NCI-H226 (cell line): ENCODE measurements at regions not wholly inside any gene's neighbourhood (a gene's known extent, or its start where the extent isn't known, plus 50 kb on each side); places are given as distances from the start of the nearest gene placed in this dataset.
A peak's percentile ranks its signal among the peaks of the same experiment; 100 is the strongest.

Experiments
- DNase-seq: peaks from one replicate; pipeline ENCODE4 v3.0.0-alpha.2; 2015

- no peak for DNase-seq
Measured at GRCh38 chr2:37839991-37840390, 85.1 kb upstream of the RMDN2 start.

DNA sequence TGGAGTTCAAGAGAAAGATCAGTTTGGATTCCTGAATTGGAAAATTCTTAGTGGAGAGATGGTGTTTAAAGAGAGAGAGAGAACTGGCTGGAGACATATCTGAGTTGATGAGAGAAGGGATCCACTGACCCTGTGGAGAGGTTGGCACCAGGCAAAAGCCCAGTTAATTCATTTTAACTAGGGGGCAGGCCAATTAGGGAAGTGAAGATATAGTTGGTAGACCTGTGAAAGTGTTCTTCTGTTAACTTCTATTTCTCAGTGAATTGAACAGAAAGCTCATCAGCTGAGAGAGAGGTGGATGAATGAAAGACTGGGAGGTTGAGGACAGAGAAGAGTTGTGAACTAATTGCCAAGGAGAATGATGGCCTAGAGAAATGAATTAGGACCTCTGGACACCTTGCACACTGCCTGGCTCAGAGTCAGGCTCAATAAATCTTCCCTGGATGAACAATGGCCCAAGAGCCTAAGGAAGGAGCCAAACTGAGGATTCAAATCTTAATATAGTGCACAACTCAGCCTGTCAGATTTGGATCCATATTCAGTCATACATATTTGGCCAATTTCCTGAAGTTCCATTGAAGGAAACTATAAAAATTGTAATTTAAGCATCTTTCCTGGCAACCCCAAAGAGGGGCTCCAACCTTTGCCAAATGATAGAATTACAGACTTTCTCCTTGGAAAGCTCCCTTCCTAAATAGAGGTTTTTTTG is 82.2 kb upstream of the RMDN2 start:
- DNase-seq = no peak

DNA sequence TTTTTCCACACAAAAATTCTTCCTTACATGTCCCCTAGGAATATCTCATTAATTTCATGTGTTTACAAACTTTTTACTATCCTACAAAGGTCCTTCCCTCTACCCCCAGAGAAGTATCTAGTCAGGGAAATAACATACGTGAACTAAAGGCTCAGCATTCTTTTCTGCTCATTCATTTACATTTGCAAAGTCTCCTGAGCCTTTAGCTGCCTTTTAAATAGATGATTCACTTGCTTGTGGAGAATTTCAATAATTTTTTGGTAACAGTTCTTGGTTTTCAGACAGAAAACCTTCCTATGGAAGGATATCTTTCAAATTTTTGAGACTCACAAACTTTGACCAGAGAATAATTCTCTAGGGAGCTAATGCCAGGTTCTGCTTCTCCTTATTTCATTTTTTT is 81.5 kb upstream of the RMDN2 start:
- no peak for DNase-seq

DNA sequence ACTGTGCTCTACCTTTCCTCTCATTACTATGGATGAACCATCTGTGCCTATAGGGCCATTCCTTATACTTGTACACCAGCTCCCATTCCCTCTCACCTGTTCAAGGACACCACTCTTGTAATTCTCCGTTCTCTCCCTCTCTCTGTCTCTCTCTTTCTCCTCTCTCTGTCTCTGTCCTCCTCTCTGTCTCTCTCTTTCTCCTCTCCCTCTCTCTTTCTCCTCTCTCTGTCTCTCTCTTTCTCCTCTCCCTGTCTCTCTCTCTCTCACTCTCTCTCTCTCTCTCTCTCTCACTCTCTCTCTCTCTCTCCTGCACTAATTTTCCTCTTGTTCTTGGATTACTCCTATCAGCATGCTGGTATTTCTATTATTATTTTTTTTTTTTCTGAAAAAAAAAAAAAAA is 78.9 kb upstream of the RMDN2 start:
- no peak for DNase-seq

- DNase-seq = no peak
Measured at GRCh38 chr2:37847792-37848191, 77.3 kb upstream of the RMDN2 start.

DNA sequence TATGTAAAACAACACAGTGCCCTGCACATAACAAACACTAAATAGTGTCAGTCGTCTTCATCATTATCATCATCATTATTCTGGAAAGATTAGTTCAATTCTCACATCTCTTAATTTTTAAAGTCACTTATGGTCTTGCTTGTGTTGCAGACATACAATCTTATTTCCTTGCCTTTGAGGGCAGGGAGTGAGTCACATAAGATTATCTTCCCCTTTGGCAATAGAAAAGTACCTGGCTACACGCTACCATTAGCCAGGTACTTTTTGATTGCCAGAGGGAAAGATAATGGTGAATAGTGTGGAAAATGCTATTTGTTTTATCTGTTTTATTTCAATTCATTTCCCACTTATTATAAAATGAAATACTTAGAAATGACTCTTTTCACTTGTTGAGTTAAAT is 76.6 kb upstream of the RMDN2 start:
- DNase-seq = no peak

- DNase-seq = no peak
Measured at GRCh38 chr2:37849911-37850310, 75.2 kb upstream of the RMDN2 start.

- DNase-seq = no peak
Measured at GRCh38 chr2:37851428-37851827, 73.7 kb upstream of the RMDN2 start.

GRCh38 chr2:37851828-37852584 is 73.1 kb upstream of the RMDN2 start:
- no peak for DNase-seq

- DNase-seq = no peak
Measured at GRCh38 chr2:37852585-37853014, 72.5 kb upstream of the RMDN2 start.

DNA sequence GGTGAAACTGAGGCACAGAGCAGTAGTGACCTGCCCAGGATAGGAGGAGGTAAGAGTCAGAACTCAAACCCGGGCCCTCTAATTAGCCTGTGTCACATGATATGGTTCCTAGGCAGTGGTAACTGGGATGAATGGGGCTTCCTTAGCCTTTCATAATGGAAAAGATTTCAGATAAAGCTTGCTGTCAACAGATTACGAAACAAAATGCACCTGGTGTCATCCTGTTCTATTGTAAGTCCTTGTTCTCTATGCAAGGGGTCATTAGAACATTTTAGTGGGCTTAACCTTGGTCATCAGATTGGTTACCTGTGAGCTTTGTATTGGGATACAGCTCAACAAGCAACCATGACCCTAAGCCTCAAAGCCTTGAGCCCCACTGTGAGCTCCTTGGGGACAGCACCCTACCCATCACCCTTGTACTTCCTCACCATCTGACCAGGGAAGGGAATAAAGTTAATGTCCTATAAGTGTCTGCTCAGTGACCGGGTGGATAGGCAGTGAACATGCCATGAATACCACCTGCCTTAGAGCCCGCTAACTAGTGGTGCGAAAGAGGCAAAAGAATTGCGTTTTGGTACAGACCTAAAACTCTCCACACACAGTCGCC is 70.3 kb upstream of the RMDN2 start:
- no peak for DNase-seq

DNA sequence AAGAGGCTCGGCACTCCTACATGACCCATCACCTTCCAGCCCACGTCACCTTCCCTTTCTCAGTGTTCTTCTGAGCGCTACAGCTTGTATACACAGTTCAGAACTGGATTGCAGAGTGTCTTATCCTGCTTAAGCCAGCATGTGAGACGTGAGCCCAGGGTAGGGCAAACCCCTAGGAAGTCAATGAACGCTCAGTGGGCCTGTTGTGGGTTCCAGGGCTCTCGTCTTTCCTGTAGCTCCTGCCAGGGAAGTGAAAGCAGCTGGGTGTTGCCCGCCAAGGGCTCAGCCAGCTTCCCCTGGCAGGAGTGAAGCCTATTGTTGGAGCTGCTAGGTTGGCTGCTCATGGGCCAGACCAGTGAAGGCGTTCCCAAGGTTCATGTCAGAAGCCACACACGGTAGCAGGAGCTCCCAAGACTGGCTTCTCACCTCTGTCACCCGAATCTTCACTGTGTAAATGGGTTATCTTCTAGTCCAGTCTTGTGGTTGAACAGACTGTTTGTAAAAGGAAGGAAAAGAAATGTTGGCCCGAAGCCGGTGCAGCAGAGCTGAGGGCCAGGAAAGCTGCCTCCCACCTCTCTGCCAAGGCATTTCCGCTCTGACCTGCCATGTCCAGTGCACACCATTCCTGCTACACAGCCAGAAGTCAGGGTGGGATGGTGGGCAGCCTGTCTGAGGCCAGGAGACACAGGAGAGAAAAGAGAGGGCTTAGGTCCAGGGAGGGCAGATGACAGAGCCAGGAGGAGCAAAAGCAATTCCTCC is 69.6 kb upstream of the RMDN2 start:
- DNase-seq = peak; percentile 22

GRCh38 chr2:37856101-37856751 is 68.9 kb upstream of the RMDN2 start:
- no peak for DNase-seq

GRCh38 chr2:37857575-37858399 is 67.3 kb upstream of the RMDN2 start:
- no peak for DNase-seq

DNA sequence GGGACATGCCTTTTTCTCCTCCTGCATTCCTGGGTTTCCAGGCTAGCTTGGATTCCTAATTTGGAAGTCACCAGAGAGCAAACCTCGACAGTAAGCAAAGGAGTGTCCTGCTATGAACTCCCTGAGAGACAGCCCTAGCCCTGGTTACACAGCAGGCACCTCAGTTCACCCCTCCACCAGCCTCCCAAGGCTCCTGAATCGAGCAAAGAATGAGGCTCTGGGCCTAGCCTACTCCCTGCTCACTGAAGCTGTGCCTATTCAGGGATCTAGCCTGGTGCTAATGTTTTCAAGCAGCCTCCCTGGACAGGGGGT is 66.7 kb upstream of the RMDN2 start:
- no peak for DNase-seq

DNA sequence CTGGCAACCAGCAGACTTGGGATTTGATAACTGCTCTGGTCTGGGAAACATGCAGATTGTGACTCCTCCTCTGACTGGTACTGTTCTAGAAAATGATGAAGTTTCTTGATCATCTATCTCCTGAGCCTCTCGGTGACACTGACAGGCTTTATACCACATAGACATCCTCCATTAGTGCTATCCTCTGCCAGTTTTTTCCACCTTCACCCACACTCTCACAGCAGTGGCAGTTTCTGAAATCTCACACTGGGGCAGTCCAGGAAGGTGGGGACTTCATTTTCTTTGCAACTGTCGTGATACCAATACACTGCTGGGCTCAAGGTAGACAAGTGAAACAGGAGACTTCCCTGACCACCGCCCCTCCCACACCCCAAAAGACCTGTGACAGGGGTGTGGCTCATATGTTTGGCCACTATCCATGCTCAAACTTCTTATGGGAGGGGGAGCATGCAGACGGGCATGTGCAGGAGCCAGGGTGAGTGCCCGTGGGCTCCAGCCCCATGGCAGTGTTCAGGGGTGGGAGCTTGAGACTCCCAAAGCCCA is 66.3 kb upstream of the RMDN2 start:
- no peak for DNase-seq

DNA sequence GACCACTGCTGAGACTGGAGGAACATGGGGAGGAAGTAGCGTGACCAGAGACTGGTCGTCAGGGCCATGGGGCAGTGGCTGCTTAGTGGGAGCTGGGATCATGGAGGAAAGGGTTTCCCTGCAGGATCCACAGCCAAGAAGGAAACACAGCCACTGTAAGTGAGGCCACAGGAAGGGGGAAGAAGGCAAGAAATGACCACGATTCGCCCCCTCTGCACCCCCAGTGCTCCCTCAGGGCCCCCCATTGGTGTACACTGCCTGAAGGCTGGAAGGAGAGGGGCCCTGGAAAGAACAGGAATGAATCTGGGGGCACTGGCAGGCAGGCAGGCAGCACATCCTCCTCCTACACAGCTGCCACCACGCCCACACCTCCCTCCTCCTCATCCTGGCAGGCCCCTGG is 62.5 kb upstream of the RMDN2 start:
- DNase-seq = no peak

DNA sequence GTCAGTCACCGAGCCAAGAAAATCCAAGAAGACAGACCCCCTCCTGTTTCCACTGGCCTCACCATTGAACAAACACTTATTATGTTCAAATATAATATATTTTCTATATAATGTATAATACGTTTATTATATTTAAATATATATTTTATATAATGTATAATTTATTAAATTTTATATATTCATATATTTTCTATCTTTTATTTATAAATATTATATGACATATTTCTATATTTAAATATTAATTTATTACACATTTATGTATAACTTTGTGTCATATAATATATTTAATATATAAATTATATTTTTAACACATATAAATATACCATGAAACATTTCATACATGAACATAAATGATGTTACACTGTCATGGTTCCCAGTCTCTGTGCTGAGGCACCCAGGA is 60.9 kb upstream of the RMDN2 start:
- no peak for DNase-seq

DNA sequence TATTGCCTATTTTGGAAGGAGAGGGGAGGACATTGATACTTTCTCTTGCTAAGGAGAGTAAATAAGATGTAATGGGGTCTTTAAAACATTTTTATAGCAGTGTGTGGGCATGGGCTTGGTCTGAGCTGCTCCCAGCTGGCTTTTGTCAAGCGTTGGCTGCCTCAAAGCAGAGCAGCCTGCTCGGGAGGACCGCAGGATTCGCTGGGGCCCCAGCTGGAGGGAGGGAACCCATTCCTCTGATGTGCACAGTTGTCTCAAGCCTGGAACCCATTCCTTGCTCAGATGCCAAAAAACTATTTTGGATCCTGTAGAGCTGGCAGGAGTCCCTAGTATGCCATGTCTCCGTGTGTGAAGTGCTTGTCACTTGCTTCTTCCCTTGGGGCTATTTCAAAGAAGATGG is 59.4 kb upstream of the RMDN2 start:
- no peak for DNase-seq

DNA sequence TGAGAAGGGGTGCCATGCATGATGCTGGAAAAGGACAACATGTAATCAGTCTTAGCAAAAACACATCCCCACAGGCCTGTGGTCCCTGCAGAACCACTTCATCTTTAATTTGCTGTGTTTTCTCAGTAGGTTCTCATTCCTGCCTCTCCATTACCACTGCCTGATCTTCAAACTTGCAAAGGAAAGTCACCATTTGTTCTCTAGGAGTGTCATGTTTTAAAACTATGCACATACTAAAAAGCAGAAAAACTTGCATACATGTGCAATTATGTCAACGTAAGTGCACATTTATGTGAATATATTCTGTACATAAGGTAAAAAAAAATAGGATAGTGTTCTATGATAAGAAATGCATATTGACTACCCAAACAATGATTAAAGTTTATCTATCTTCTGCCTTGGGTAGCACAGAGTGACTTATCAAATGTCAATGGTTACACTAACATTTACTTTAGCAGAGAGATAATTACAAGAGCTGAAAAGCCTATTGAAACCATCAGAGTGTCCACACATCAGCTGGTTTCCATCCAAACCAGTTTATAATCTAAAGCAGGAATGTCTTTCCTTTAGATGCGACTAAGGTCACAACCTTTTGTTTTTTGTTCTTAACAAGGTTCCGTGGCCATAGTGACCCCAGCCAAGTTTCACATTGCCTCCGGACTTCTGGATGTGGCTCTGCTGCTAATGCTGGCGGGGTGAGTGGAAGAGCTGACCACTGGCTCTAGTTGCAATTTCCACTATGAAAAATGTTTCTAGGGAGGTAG is 58.7 kb upstream of the RMDN2 start:
- DNase-seq = no peak

- DNase-seq = no peak
Measured at GRCh38 chr2:37867166-37867565, 57.9 kb upstream of the RMDN2 start.
